Body of pancreas (tissue), 4 donors: ENCODE measurements at regions not wholly inside any gene's neighbourhood (a gene's known extent, or its start where the extent isn't known, plus 50 kb on each side); places are given as distances from the start of the nearest gene placed in this dataset.

Experiments used
- ATAC-seq: fragments of 150-250 bp; one replicate; pipeline ENCODE4 v1.9.1; 2016
- DNase-seq, 4 donors: peaks; one replicate each; pipeline ENCODE4 v3.0.0-alpha.2; 2019
- H3K27ac ChIP-seq, 4 donors: fragments of 200-600 bp; sonication (generic); 1 replicate in 3 of 4; 2 replicates in 1 of 4; pipeline versions ENCODE4 v1.5.1 to v1.6.1; 2016 to 2019; ENCODE audit warnings: mild to moderate bottlenecking in 1 of 4, mixed read lengths in 1 of 4, moderate library complexity in 1 of 4
- H3K27me3 ChIP-seq, 2 donors: fragments of 200-600 bp; sonication (generic); one replicate each; pipeline ENCODE4 v1.6.0; 2016; ENCODE audit warnings: mild to moderate bottlenecking in 1 of 2
- H3K36me3 ChIP-seq, 2 donors: fragments of 200-600 bp; sonication (generic); replicated peaks in 1 of 2; 2 replicates each; pipeline ENCODE4 v1.5.1; 2016; ENCODE audit warnings: low read depth in 2 of 2; ENCODE audit not compliant: insufficient read depth in 1 of 2
- H3K4me1 ChIP-seq: fragments of 200-600 bp; sonication (generic); one replicate; pipeline ENCODE4 v1.6.0; 2016
- H3K4me3 ChIP-seq, 2 donors: fragments of 200-600 bp; sonication (generic); 1 replicate in 1 of 2; 2 replicates in 1 of 2; pipeline ENCODE4 v1.5.1; 2016 to 2019
- H3K9me3 ChIP-seq, 3 donors: fragments of 200-600 bp; sonication (generic); 1 replicate in 2 of 3; 2 replicates in 1 of 3; pipeline ENCODE4 v1.5.1; 2016
- POLR2A ChIP-seq, 3 donors: fragments of 450-650 bp; IDR thresholded peaks; one replicate each; pipeline ENCODE4 v1.6.1; 2016; ENCODE audit warnings: antibody characterized with exemption in 3 of 3, mild to moderate bottlenecking in 2 of 3
- WGBS, 2 donors: methylation state at CpG; one replicate each; pipeline ENCODE4 v1.1.5; 2017; 5-methylcytosine and 5-hydroxymethylcytosine counted together
- intact Hi-C: fragments of 100-400 bp; cut with DNase I; formaldehyde crosslinking; loops from one replicate; pipeline ENCODE4 v1.15.1; 2023
- TF ChIP-seq, protein P1 (sequence below), 7 experiments: fragments of 450-650 bp in 4 of 7; fragments of 200-600 bp in 3 of 7; sonication (generic) in 3 of 7; IDR thresholded peaks; one replicate each; pipeline ENCODE4 v1.5.1; 2016 to 2019; ENCODE audit warnings: antibody characterized with exemption in 7 of 7

- 82 to 87% methylated on average over 2 of the region's 2 CpGs for WGBS, 2 donors
- Histone ChIP-seq H3K9me3 (no peaks in the 10 kb centered on the region), H3K36me3 (no peaks in the 10 kb centered on the region), H3K4me1 (no peaks in the 10 kb centered on the region), H3K27me3 (no peaks in the 10 kb centered on the region), H3K27ac (no peak overlapping the region), H3K4me3 (no peak overlapping the region)
- no peak for DNase-seq
- TF ChIP-seq, protein P1, sequence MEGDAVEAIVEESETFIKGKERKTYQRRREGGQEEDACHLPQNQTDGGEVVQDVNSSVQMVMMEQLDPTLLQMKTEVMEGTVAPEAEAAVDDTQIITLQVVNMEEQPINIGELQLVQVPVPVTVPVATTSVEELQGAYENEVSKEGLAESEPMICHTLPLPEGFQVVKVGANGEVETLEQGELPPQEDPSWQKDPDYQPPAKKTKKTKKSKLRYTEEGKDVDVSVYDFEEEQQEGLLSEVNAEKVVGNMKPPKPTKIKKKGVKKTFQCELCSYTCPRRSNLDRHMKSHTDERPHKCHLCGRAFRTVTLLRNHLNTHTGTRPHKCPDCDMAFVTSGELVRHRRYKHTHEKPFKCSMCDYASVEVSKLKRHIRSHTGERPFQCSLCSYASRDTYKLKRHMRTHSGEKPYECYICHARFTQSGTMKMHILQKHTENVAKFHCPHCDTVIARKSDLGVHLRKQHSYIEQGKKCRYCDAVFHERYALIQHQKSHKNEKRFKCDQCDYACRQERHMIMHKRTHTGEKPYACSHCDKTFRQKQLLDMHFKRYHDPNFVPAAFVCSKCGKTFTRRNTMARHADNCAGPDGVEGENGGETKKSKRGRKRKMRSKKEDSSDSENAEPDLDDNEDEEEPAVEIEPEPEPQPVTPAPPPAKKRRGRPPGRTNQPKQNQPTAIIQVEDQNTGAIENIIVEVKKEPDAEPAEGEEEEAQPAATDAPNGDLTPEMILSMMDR (IDR thresholded peaks at IDR 0.05): no peak
- TF ChIP-seq POLR2A (IDR thresholded peaks at IDR 0.05): no peak
- intact Hi-C loops: no loop called here
- no peak for ATAC-seq
These were observed 931.2 kb downstream of the GATA3 start for GRCh38 chr10:8985651-8986050.

DNA sequence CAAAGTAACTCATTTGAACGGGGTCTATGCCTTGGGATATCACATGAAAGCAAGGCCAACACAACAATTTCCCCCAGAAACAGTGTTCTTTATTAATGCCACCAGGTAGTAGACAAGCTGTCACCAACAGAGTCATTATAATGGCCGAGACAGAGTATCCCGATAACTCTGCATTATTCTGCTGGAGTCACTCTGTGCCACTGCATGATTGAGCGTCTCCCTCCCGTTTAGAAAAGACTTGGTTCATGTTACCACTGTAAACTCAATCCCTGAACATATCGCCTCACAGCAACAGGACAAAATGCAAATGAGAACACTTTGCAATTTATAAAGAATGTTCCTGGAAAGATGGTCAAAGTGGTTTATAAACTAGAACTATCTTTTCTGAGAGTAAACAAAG, 932.5 kb downstream of the GATA3 start:
- Histone ChIP-seq H3K27ac (no peak overlapping the region), H3K36me3 (no peaks in the 10 kb centered on the region), H3K27me3 (no peaks in the 10 kb centered on the region), H3K4me3 (no peak overlapping the region), H3K4me1 (no peaks in the 10 kb centered on the region), H3K9me3 (no peaks in the 10 kb centered on the region)
- ATAC-seq: no peak
- DNase-seq: no peak
- 62 to 66% methylated on average over 6 of the region's 6 CpGs for WGBS, 2 donors
- TF ChIP-seq, protein P1 (IDR thresholded peaks at IDR 0.05): no peak
- no peak for TF ChIP-seq POLR2A (IDR thresholded peaks at IDR 0.05)
- intact Hi-C loops: no loop called here

DNA sequence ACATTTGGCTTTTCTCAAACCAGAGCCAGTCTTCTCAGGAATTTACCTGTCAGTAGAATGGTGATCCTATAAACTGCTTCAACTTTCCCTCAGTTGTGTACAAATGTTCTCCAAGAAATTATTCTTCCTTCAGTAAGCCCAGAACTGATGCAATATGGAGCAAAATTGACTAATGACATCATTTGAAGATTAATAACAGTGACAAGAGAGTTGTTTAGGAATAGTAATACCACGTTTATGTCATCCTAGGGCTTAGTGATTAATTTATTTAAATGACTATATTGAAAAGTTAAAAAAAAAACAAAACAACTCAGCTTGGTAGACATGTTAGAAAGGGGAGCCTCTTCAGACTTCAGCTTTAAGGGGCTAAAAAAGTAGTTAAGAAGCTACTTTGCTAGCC, 933.2 kb downstream of the GATA3 start:
- Histone ChIP-seq H3K27ac (no peak overlapping the region), H3K36me3 (no peaks in the 10 kb centered on the region), H3K4me3 (no peak overlapping the region), H3K27me3 (no peaks in the 10 kb centered on the region), H3K4me1 (no peaks in the 10 kb centered on the region), H3K9me3 (no peaks in the 10 kb centered on the region)
- DNase-seq (no peak), ATAC-seq (no peak)
- TF ChIP-seq POLR2A (IDR thresholded peaks at IDR 0.05): no peak
- TF ChIP-seq, protein P1 (IDR thresholded peaks at IDR 0.05): no peak
- 10 to 21% methylated on average over 1 of the region's 1 CpG for WGBS, 2 donors
- intact Hi-C loops: no loop called here

GRCh38 chr10:8990280-8990987, 935.9 kb downstream of the GATA3 start:
- ATAC-seq (no peak), DNase-seq (no peak)
- intact Hi-C loops: no loop called here
- H3K4me3 ChIP-seq: no peak overlapping the region
- WGBS, 2 donors: 37 to 50% methylated on average over 3 of the region's 3 CpGs
- no peaks in the 10 kb centered on the region for H3K9me3 ChIP-seq
- TF ChIP-seq POLR2A (IDR thresholded peaks at IDR 0.05): no peak
- TF ChIP-seq, protein P1 (IDR thresholded peaks at IDR 0.05): no peak
- no peaks in the 10 kb centered on the region for H3K36me3 ChIP-seq
- H3K27me3 ChIP-seq: no peaks in the 10 kb centered on the region
- no peak overlapping the region for H3K27ac ChIP-seq
- H3K4me1 ChIP-seq: no peaks in the 10 kb centered on the region

DNA sequence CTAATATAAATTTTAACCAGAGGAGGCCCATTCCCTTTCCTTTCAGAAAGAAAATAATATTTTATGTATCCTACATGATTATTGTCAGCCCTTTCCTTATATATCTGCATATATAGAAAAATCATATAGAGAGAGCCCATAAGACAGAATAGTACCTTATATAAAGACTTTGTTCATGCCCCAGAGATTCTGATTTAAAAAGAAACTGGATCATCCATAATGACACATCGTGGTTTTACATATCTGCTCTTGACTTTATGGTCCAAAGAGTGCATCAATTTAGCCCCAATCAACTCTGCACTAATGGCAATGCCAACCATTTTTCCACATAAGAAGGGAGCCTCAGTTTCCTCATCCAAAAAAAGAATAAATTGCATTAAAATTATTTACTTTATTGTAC, 937.5 kb downstream of the GATA3 start:
- Histone ChIP-seq H3K27ac (no peak overlapping the region), H3K36me3 (no peaks in the 10 kb centered on the region), H3K4me1 (no peaks in the 10 kb centered on the region), H3K9me3 (no peaks in the 10 kb centered on the region), H3K27me3 (no peaks in the 10 kb centered on the region), H3K4me3 (no peak overlapping the region)
- intact Hi-C loops: no loop called here
- TF ChIP-seq, protein P1 (IDR thresholded peaks at IDR 0.05): no peak
- no peak for TF ChIP-seq POLR2A (IDR thresholded peaks at IDR 0.05)
- DNase-seq: no peak
- WGBS, 2 donors: 51 to 72% methylated on average over 1 of the region's 1 CpG
- ATAC-seq: no peak
